Right lobe of liver (tissue), 6 donors: ENCODE measurements at regions not wholly inside any gene's neighbourhood (a gene's known extent, or its start where the extent isn't known, plus 50 kb on each side); places are given as distances from the start of the nearest gene placed in this dataset.
"Not testable (repeated sequence)": the region's sequence is repeated elsewhere in the genome, so short reads cannot be mapped to it uniquely, and the experiment has no call there.

Source experiments
- ATAC-seq, 4 donors: fragments of 200-7000 bp; cut with Tn5 transposase; one replicate each; pipeline ENCODE4 v1.9.1; 2020; ENCODE audit warnings: mild to moderate bottlenecking in 4 of 4, moderate library complexity in 4 of 4
- DNase-seq, 3 donors: peaks; one replicate each; pipeline ENCODE4 v3.0.0-alpha.2; 2020
- H3K27ac ChIP-seq, 3 donors: fragments of 200-600 bp; one replicate each; pipeline ENCODE4 v1.8.0; 2022
- H3K27me3 ChIP-seq, 2 donors: fragments of 200-600 bp; one replicate each; pipeline ENCODE4 v1.8.0; 2022
- H3K36me3 ChIP-seq, 4 donors: fragments of 200-600 bp; sonication (generic) in 1 of 4; one replicate each; pipeline versions ENCODE4 v1.5.1 to v1.8.0; 2017 to 2022; ENCODE audit warnings: control low read depth in 1 of 4
- H3K4me1 ChIP-seq, 4 donors: fragments of 200-600 bp; sonication (generic) in 1 of 4; one replicate each; pipeline versions ENCODE4 v1.5.1 to v1.8.0; 2017 to 2022; ENCODE audit warnings: control low read depth in 1 of 4
- H3K4me3 ChIP-seq, 3 donors: fragments of 200-600 bp; one replicate each; pipeline ENCODE4 v1.8.0; 2022
- H3K9me3 ChIP-seq, 4 donors: fragments of 200-600 bp; sonication (generic) in 1 of 4; one replicate each; pipeline versions ENCODE4 v1.5.1 to v1.8.0; 2017 to 2022; ENCODE audit warnings: control low read depth in 1 of 4
- CTCF ChIP-seq, 4 donors: fragments of 200-600 bp in 3 of 4; fragments of 450-650 bp in 1 of 4; IDR thresholded peaks; one replicate each; pipeline versions ENCODE4 v1.5.1 to v1.8.0; 2016 to 2022; ENCODE audit warnings: antibody characterized with exemption in 4 of 4, mild to moderate bottlenecking in 2 of 4
- POLR2A ChIP-seq: fragments of 450-650 bp; IDR thresholded peaks from one replicate; pipeline ENCODE4 v1.6.1; 2017; ENCODE audit warnings: antibody characterized with exemption, mild to moderate bottlenecking
- WGBS: methylation state at CpG from one replicate; pipeline ENCODE4 v1.1.6; 2018; ENCODE audit warnings: low coverage, low lambda C conversion rate; ENCODE audit not compliant: insufficient coverage; ENCODE audit errors: missing lambda C conversion rate; 5-methylcytosine and 5-hydroxymethylcytosine counted together
- intact Hi-C, 2 donors: fragments of 100-400 bp; cut with DNase I; formaldehyde crosslinking; loops; one replicate each; pipeline versions ENCODE4 v1.11.2 to v1.14.1; 2022
- donor health status: DM: no; HTN: yes; CAD: no.
- donor health status: DM: no; HTN: no; CAD: no.
- donor health status: DM: no; HTN: no; CAD: no.
- donor health status: DM: no; HTN: yes; CAD: no.
- donor health status: DM: no; HTN: yes; CAD: no.

- H3K4me3 ChIP-seq, result no peak overlapping the region
- WGBS, result 74% methylated on average over 2 of the region's 2 CpGs
- no peaks in the 10 kb centered on the region for H3K36me3 ChIP-seq
- ATAC-seq (no peak), DNase-seq (no peak)
- TF ChIP-seq CTCF (IDR thresholded peaks at IDR 0.05), result no peak
- no peak for TF ChIP-seq POLR2A
- H3K27me3 ChIP-seq, result no peaks in the 10 kb centered on the region
- H3K9me3 ChIP-seq, result no peaks in the 10 kb centered on the region
- intact Hi-C loops, result no loop called here
- no peak overlapping the region for H3K27ac ChIP-seq
- no peaks in the 10 kb centered on the region for H3K4me1 ChIP-seq
These were observed 158.3 kb downstream of the MTX2 start for GRCh38 chr2:176427549-176427948.

GRCh38 chr2:176428944-176429469, 159.8 kb downstream of the MTX2 start:
- ATAC-seq, H3K4me3 ChIP-seq, H3K27ac ChIP-seq, H3K36me3 ChIP-seq, H3K4me1 ChIP-seq, H3K27me3 ChIP-seq, intact Hi-C loops, DNase-seq, H3K9me3 ChIP-seq: not testable (repeated sequence)
- 60% methylated on average over 5 of the region's 5 CpGs for WGBS

- H3K9me3 ChIP-seq, result no peaks in the 10 kb centered on the region
- H3K4me1 ChIP-seq, result no peaks in the 10 kb centered on the region
- H3K27ac ChIP-seq, result no peak overlapping the region
- TF ChIP-seq CTCF (IDR thresholded peaks at IDR 0.05) (no peak), POLR2A (no peak)
- H3K36me3 ChIP-seq, result no peaks in the 10 kb centered on the region
- no peak for ATAC-seq
- 81% methylated on average over 2 of the region's 2 CpGs for WGBS
- no peak overlapping the region for H3K4me3 ChIP-seq
- intact Hi-C loops, result no loop called here
- DNase-seq, result no peak
- no peaks in the 10 kb centered on the region for H3K27me3 ChIP-seq
These were observed 163.2 kb downstream of the MTX2 start for GRCh38 chr2:176432434-176432833.

GRCh38 chr2:176435729-176436128, 166.5 kb downstream of the MTX2 start:
- TF ChIP-seq CTCF (IDR thresholded peaks at IDR 0.05) (no peak), POLR2A (no peak)
- no peak overlapping the region for H3K27ac ChIP-seq
- H3K4me3 ChIP-seq, result no peak overlapping the region
- no peaks in the 10 kb centered on the region for H3K27me3 ChIP-seq
- intact Hi-C loops, result no loop called here
- 71% methylated on average over 3 of the region's 3 CpGs for WGBS
- ATAC-seq (no peak), DNase-seq (no peak)
- no peaks in the 10 kb centered on the region for H3K4me1 ChIP-seq
- H3K36me3 ChIP-seq, result no peaks in the 10 kb centered on the region
- no peaks in the 10 kb centered on the region for H3K9me3 ChIP-seq

GRCh38 chr2:176443946-176444345, 174.7 kb downstream of the MTX2 start:
- H3K9me3 ChIP-seq, result no peaks in the 10 kb centered on the region
- no peaks in the 10 kb centered on the region for H3K4me1 ChIP-seq
- DNase-seq, result no peak
- TF ChIP-seq POLR2A (no peak), CTCF (IDR thresholded peaks at IDR 0.05) (no peak)
- no peak overlapping the region for H3K27ac ChIP-seq
- 63% methylated on average over 2 of the region's 2 CpGs for WGBS
- no peaks in the 10 kb centered on the region for H3K36me3 ChIP-seq
- intact Hi-C loops, result no loop called here
- no peak for ATAC-seq
- no peaks in the 10 kb centered on the region for H3K27me3 ChIP-seq
- H3K4me3 ChIP-seq, result no peak overlapping the region
